Mammary epithelial cell (primary cell): ENCODE measurements at regions not wholly inside any gene's neighbourhood (a gene's known extent, or its start where the extent isn't known, plus 50 kb on each side); places are given as distances from the start of the nearest gene placed in this dataset.

Source experiments
- CTCF ChIP-seq, 2 donors: IDR thresholded peaks in 1 of 2; conservative IDR thresholded peaks in 1 of 2; 2 replicates each; pipeline ENCODE4 v1.5.1; 2011 to 2012; ENCODE audit warnings: inconsistent platforms in 2 of 2, low read length in 2 of 2, mild to moderate bottlenecking in 2 of 2, control low read depth in 1 of 2, low read depth in 1 of 2; ENCODE audit not compliant: insufficient read depth in 1 of 2; ENCODE audit errors: extremely low read depth in 1 of 2
- EZH2 ChIP-seq: IDR thresholded peaks from 2 replicates; pipeline ENCODE4 v1.6.1; 2012; ENCODE audit warnings: low read length, inconsistent platforms, borderline replicate concordance

GRCh38 chr5:4375640-4376039 lies 764.5 kb upstream of the ADAMTS16 start:
- TF ChIP-seq CTCF (conservative IDR thresholded peaks at IDR 0.05 in 1 of 2, IDR thresholded peaks at IDR 0.05 in 1 of 2; ENCODE audit: extremely low read depth in 1 of 2, insufficient read depth in 1 of 2, low read depth in 1 of 2, low read length in 2 of 2) (no peak), EZH2 (no peak)
